ENCODE measurements at regions not wholly inside any gene's neighbourhood (a gene's known extent, or its start where the extent isn't known, plus 50 kb on each side); places are given as distances from the start of the nearest gene placed in this dataset.

GRCh38 chr7:136370137-136370536 is 393.0 kb upstream of the MTPN start:
- Histone ChIP-seq H3K27ac (no peak overlapping the region), H3K4me3 (no peak overlapping the region), H3K4me1 (no peaks in the 10 kb centered on the region), H3K27me3 (no peaks in the 10 kb centered on the region), H3K36me3 (no peaks in the 10 kb centered on the region), H3K9me3 (no peaks in the 10 kb centered on the region)
- intact Hi-C loops (cut with DNase I), result no loop called here
- ATAC-seq, result no peak
- no peak for TF ChIP-seq CTCF (IDR thresholded peaks at IDR 0.05)
- DNase-seq, result no peak

DNA sequence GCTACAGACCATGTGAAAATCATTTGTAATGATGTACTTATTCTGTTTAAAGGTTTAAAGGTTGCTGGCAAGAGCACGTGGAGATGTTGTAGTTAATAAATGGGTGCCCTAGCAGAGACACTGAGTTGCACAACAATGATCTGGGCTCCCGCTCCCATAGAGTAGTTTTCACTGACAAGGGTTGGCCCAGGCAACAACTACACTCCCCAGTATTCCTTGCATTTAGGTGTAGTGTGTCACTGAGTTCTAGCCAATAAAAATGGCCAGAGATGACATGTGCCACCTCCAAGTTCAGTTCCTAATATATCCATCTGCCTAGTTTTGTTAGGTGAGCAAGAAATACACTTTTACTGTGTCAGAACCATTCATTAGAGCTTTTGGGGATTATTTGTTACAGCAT is 392.1 kb upstream of the MTPN start:
- Histone ChIP-seq H3K27ac (no peak overlapping the region), H3K36me3 (no peaks in the 10 kb centered on the region), H3K4me1 (no peaks in the 10 kb centered on the region), H3K27me3 (no peaks in the 10 kb centered on the region), H3K9me3 (no peaks in the 10 kb centered on the region), H3K4me3 (no peak overlapping the region)
- DNase-seq, result no peak
- no peak for ATAC-seq
- TF ChIP-seq CTCF (IDR thresholded peaks at IDR 0.05), result no peak
- intact Hi-C loops (cut with DNase I), result no loop called here

GRCh38 chr7:136359333-136359903 is 382.3 kb upstream of the MTPN start:
- TF ChIP-seq CTCF (IDR thresholded peaks at IDR 0.05), result no peak
- H3K27ac ChIP-seq, result no peak overlapping the region
- peaks cover 0 to 3% of the 10 kb centered on the region in 2 donors for H3K9me3 ChIP-seq
- H3K4me1 ChIP-seq, result no peaks in the 10 kb centered on the region
- no peaks in the 10 kb centered on the region for H3K36me3 ChIP-seq
- intact Hi-C loops (cut with DNase I), result no loop called here
- ATAC-seq, result no peak
- no peaks in the 10 kb centered on the region for H3K27me3 ChIP-seq
- DNase-seq, result no peak
- H3K4me3 ChIP-seq, result no peak overlapping the region

DNA sequence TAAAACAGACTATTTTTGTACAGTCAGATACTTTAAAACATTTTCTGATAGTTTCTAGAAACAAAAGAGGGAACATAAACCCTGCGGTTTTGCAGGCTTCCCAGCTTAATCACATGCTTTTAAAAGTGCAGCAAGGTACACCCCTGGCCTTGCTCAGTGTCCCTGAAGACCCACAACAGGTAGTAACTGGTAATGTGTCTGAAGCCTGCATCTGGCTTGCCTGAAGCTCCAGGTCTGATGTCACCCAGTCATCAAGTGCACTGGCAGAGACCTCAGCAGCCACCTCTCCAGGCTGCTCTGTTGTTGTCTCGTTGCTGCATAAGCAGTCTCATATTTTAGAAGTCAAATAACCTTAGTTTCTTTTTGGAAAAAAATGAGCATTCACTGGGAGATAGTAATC is 376.1 kb upstream of the MTPN start:
- Histone ChIP-seq H3K9me3 (no peaks in the 10 kb centered on the region), H3K4me1 (no peaks in the 10 kb centered on the region), H3K36me3 (no peaks in the 10 kb centered on the region), H3K27me3 (no peaks in the 10 kb centered on the region), H3K27ac (no peak overlapping the region), H3K4me3 (no peak overlapping the region)
- DNase-seq, result no peak
- intact Hi-C loops (cut with DNase I), result no loop called here
- ATAC-seq, result no peak
- TF ChIP-seq CTCF (IDR thresholded peaks at IDR 0.05), result no peak

DNA sequence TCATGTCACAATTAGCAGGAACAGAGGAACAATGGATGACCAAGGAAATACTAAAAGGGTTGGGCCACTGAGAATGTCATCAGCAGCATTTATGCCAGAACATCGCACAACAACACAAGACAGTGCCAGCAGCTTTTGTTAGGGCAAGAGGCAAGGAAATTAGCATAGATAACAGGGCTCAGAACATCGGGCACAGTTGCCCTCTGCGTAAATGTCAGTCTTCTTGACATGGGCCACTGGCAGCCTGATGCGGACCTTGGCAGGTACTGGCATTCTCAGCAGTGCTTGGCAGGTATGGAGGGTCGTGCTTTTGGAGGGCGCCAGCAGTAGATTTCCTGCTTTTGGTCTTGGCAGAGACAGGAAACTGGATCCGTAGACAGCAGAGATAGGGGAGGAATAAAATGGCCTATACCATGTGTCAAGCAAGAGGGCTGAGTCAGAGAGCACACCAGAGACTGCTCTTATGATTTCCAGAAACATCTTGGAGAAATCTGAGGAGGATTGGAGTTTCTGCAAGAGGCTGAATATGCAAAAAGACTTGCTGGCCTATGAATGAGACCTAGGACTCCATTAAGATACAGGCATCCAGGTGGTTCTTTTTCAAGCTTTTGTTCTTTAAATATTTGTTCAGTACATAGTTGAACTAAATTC is 371.5 kb upstream of the MTPN start:
- Histone ChIP-seq H3K27me3 (no peaks in the 10 kb centered on the region), H3K36me3 (no peaks in the 10 kb centered on the region), H3K27ac (no peak overlapping the region), H3K9me3 (no peaks in the 10 kb centered on the region), H3K4me1 (no peaks in the 10 kb centered on the region), H3K4me3 (no peak overlapping the region)
- intact Hi-C loops (cut with DNase I), result no loop called here
- DNase-seq (no peak), ATAC-seq (no peak)
- no peak for TF ChIP-seq CTCF (IDR thresholded peaks at IDR 0.05)

All from left lung (tissue), 4 donors.